H7 (cell line): ENCODE measurements at regions not wholly inside any gene's neighbourhood (a gene's known extent, or its start where the extent isn't known, plus 50 kb on each side); places are given as distances from the start of the nearest gene placed in this dataset.
"Not testable (repeated sequence)": the region's sequence is repeated elsewhere in the genome, so short reads cannot be mapped to it uniquely, and the experiment has no call there.

Experiments used
- DNase-seq: peaks from one replicate; pipeline ENCODE4 v3.0.0; 2012
- H3K27me3 ChIP-seq: 2 replicates; pipeline ENCODE4 v1.6.0; 2011; ENCODE audit warnings: mild to moderate bottlenecking, low read length; ENCODE audit not compliant: control insufficient read depth, insufficient read depth
- H3K36me3 ChIP-seq: replicated peaks from 2 replicates; pipeline ENCODE4 v1.5.1; 2011; ENCODE audit warnings: low read length; ENCODE audit not compliant: control insufficient read depth, insufficient read depth
- H3K4me3 ChIP-seq: 2 replicates; pipeline ENCODE4 v1.5.1; 2011; ENCODE audit warnings: low read depth, mild to moderate bottlenecking, control low read depth, low read length, moderate library complexity; ENCODE audit not compliant: insufficient read depth

DNA sequence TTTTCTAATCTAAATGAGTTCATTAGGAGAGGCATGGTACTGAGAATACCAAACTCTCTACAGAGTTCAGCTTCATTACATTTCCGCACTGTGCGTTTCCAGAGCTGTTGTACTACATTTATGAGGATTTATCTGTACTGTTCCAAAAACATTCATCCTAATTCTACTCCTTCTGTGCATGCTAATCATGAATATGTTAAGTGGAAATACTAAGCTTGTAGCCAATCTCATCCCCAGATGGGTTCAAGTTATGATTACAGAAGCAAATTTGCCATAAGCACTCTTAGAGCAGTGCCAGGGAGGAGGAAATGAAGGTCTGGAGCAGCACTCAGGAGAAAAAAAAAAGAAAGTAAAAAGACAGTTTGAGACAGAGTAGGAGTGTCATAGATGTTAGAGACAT, 544.3 kb downstream of the GBE1 start:
- Histone ChIP-seq H3K4me3 (no peak overlapping the region), H3K36me3 (no peaks in the 10 kb centered on the region), H3K27me3 (no peaks in the 10 kb centered on the region)
- DNase-seq, result no peak

DNA sequence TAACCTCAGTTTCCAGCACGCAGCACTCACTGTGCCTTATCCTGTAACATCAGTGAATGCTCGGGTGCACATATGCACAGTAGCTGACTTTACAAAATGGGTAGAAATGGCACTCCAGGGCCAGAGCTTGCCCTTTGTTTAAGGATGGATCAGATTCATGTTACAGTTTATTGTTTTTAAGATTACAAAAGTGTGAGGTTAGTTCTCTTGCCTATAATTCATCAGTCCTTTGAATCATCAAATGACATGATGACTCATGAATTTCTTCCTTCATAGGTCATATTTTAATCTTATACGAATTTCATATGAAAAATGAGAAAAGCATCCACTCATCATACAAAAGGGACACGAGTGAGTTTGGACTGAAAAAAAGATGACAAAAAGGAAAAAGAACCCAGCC, 545.3 kb downstream of the GBE1 start:
- Histone ChIP-seq H3K36me3 (no peaks in the 10 kb centered on the region), H3K27me3 (no peaks in the 10 kb centered on the region), H3K4me3 (no peak overlapping the region)
- DNase-seq, result no peak

DNA sequence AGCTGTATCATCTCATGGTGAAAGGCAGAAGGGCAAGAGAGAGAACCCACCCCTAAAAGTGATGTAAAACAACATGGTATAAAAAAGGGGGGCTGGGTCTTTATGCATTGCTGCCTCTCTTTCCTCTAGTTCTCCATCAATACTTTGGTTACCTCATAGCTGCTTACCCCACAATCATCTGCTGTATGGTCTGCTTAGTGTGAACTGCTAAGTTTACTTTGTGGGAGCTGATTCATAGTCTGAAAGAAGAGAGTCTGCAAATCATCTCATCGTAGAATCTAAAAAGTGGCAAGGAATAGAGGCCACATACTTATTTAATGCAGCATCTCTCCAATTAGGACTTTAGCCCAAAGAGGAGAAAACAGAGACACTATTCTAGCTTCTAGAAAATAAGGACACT, 546.8 kb downstream of the GBE1 start:
- H3K27me3 ChIP-seq, result no peaks in the 10 kb centered on the region
- no peak for DNase-seq
- H3K4me3 ChIP-seq, result no peak overlapping the region
- no peaks in the 10 kb centered on the region for H3K36me3 ChIP-seq

DNA sequence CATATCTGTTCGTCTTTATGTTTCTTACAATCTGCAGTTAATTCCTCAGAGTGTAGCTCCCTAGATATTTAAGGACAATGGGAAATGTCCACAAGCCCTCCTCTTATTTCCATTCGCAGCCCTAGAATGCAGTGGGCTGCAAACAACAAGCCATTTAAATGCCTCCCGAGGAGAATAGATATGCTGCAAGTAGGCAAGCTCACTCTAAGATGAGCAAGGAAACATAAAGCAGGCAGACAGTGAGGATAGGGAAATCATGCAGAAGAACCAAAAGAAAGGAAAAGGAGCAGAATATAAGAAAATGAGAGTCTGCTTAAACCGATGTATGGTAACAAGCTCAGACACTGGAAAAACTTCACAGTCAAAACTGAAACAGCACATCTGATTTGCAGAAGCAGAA, 561.9 kb downstream of the GBE1 start:
- Histone ChIP-seq H3K27me3 (no peaks in the 10 kb centered on the region), H3K36me3 (no peaks in the 10 kb centered on the region), H3K4me3 (no peak overlapping the region)
- DNase-seq, result no peak

DNA sequence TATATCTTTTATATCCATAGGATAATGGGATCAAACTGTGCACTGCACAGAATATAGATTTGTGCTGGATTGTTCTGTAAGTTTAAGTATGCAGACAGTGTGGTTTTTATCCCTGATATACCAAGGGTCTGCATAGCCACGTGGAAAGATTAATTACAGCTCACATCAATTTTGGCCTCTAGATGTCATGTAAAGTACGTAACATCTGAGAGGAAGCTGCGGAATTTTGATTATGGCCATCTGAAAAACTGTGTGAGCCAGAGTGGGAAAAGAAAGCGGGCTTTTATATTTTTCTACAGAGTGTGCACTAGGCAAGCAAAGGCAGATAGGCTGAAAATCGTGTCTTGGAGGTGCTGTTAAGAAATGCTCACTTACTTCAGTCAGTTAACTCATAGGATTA, 562.7 kb downstream of the GBE1 start:
- Histone ChIP-seq H3K4me3 (no peak overlapping the region), H3K27me3 (no peaks in the 10 kb centered on the region), H3K36me3 (no peaks in the 10 kb centered on the region)
- DNase-seq, result no peak

DNA sequence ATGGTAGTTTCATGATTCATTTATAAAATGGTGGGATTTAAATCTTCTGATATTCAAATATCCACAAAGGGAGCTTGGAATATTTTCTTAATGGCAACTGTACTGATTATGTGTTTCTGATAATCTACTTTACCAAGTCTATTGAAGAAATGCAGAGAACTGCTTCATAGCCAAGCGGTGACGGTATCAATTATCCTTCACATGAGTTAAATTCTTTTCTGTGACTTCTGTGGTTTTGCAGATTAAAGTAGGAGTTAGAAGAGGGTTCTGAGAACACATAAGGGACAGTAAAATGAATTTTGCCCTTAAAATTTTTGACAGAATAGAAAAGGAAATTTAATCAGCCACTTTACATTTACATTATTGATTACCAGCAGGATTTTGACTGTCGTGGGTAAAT, 563.2 kb downstream of the GBE1 start:
- no peaks in the 10 kb centered on the region for H3K36me3 ChIP-seq
- no peaks in the 10 kb centered on the region for H3K27me3 ChIP-seq
- no peak overlapping the region for H3K4me3 ChIP-seq
- DNase-seq, result no peak

DNA sequence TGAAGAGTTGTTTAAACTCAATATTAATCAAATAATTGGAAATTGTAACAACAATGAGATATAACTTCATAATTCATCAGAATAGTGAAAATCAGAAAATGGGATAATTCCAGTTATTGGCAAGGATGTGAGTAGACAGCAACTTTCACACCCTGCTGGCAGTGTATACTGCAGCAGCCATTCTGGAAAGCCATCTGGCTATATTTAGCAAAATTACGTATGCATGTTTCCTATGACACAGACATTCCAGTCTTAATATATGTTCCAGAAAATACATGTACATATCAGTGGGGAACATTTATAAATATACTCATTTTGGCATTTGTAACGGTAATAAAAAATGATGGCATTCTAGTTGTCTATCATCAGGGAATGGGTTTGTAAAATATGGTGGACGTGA, 564.1 kb downstream of the GBE1 start:
- no peak for DNase-seq
- no peaks in the 10 kb centered on the region for H3K36me3 ChIP-seq
- no peak overlapping the region for H3K4me3 ChIP-seq
- H3K27me3 ChIP-seq, result no peaks in the 10 kb centered on the region

DNA sequence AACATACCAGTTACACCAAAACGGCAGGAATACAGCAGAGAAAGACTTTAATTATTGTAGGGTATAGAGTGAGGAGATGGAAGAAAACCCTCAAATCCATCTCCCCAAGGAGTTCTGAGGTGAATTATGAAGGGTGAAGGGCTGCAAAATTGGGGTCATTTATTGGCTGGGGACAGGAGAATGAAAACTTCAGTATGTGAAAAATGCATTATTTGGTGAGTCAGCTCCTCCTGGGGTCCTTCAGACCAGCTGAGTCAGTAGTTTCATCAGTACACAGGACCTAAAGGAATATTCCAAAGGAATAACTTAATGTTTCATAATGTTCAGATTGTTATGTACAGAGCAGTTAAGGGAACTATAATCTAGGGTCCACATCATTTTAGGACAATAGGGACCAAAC, 566.0 kb downstream of the GBE1 start:
- DNase-seq, result no peak
- H3K36me3 ChIP-seq, result no peaks in the 10 kb centered on the region
- H3K4me3 ChIP-seq, result no peak overlapping the region
- H3K27me3 ChIP-seq, result no peaks in the 10 kb centered on the region

DNA sequence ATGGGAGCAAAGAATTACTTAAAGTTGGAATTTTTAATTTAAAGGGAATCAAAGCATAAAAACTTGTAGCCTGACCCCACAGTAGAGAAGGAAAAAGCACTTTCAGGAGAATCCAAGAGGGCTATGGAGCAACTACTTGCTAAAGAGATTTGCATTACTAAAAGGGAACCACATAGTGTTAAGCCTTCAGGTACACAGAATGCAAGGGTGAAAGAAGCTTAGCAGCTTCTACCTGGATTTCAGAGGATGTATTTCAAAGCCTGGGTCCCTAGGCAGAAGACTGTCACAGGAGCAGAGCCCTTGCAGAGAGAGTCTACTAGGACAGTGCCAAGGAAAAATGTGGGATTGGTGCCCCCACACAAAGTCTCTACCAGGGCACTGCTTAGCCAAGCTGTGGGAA, 575.0 kb downstream of the GBE1 start:
- no peaks in the 10 kb centered on the region for H3K27me3 ChIP-seq
- H3K4me3 ChIP-seq, result no peak overlapping the region
- no peak for DNase-seq
- no peaks in the 10 kb centered on the region for H3K36me3 ChIP-seq

DNA sequence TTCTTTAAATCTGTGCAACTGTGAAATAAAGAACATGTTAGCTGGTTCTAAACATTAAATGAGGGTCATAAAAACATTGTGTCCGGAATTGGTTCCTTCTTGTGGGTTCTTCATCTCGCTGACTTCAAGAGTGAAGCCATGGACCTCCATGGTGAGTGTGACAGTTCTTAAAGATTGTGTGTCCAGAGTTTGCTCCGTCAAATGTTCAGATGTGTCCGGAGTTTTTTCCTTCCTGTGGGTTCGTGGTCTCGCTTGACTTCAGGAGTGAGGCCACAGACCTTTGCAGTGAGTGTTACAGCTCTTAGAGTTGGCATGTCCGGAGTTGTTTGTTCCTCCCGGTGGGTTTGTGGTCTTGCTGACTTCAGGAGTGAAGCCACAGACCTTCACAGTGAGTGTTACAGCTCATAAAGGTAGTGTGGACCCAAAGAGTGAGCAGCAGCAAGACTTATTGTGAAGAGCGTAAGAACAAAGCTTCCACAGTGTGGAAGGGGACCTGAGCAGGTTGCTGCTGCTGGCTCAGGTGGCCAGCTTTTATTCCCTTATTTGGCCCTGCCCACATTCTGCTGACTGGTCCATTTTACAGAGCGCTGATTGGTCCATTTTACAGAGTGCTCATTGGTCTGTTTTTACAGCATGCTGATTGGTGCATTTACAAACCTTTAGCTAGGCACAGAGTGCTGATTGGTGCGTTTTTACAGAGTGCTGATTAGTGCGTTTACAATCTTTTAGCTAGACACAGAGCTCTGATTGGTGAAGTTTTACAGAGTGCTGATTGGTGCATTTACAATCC, 579.2 kb downstream of the GBE1 start:
- not testable (repeated sequence) for DNase-seq, H3K36me3 ChIP-seq, H3K27me3 ChIP-seq, H3K4me3 ChIP-seq

DNA sequence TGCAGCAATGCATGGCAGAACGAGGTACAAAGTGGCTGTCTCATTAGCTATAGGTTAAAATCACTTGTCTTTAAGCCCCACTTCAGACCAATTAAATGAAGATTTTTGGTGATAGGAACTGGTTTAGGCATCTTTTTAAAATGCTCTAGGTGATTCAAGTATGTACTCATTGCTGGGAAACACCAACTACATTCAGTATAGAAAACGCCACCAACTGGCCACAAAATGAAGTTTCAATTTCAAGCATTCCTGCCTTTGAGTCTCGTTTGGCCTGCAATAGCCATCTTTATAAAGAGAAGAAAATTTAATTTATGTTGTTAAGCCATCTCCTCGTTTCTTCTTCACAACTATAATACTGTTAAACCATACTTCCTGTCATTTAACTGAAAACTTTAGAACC, 587.9 kb downstream of the GBE1 start:
- peak; percentile 7 for DNase-seq
- no peaks in the 10 kb centered on the region for H3K27me3 ChIP-seq

DNA sequence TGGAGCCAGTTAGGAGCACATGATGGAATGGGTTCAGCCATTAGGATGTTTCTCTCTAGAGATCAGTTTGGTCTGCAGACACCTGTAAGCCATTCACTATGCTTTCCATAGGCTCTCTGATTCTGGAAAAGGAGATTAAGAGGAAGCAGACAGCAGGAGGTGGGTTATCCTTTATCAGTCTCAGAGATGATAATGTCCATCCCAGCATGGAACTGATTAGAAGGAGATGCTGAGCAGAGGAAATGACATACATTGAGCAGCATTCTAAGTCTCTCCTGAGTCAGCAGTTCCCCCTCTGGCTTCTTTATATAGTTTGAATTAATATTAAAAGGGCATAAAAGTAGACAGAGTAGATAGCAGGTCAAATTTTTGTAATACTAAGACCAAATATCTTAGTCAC, 591.1 kb downstream of the GBE1 start:
- Histone ChIP-seq H3K4me3 (no peak overlapping the region), H3K36me3 (no peaks in the 10 kb centered on the region), H3K27me3 (no peaks in the 10 kb centered on the region)
- peak; percentile 12 for DNase-seq

More for the DNA sequence above, 587.9 kb downstream of the GBE1 start:
- H3K4me3 ChIP-seq, result no peak overlapping the region
- H3K36me3 ChIP-seq, result no peaks in the 10 kb centered on the region

DNA sequence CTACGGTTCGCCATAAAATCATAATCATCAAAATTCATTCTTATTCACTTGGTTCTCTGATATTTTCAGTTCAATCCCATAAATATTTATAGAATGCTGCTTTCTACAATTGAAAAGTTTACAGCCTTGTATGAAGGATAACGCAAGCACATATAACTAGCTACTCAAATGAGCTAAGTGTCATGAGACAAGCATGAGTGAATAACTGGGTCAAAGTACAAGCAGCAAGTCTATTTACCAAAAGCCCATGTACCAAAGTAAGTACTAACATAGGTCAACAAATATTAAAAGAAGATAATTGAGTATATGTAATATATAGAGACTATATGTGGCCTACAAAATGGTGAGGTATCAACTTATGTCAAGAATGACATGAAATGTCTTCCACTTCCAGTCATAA, 596.6 kb downstream of the GBE1 start:
- Histone ChIP-seq H3K4me3 (no peak overlapping the region), H3K36me3 (no peaks in the 10 kb centered on the region), H3K27me3 (no peaks in the 10 kb centered on the region)
- DNase-seq, result no peak

DNA sequence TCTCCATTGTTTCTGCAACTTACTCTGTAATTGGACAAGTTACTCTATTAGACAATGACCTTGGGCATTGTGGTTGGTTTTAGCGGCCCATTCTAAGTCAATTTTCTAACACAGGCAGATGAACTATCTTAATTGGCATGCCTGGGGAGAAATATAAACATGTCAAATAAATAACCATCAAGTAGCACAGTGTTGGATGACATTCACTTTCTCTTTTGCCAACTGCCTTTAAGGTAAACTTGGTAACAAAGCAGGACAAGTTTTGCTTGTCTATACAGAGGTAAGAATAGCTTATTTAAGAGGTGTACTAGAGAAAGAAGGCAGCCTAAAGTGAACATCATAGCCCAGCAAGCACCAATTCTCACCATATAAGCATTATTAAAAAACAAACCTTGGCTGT, 599.6 kb downstream of the GBE1 start:
- Histone ChIP-seq H3K4me3 (no peak overlapping the region), H3K27me3 (no peaks in the 10 kb centered on the region), H3K36me3 (no peaks in the 10 kb centered on the region)
- DNase-seq, result no peak

DNA sequence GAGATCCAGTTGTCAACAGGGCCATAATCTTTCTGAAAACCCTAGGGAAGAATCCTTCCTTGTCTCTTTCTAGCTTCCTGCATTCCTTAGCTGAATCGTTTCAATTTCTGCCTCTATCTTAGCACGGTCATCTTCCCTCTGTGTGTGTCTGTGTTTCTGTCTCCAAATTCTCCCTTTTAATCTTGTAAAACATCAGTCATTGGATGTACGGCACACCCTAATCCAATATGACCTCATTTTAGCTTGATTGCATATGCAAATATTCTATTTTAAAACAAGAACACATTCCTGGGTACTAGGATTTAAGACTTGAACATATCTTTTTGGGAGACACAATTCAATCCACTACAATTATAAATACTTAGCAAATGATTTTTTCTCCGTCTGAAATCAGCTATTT, 600.3 kb downstream of the GBE1 start:
- Histone ChIP-seq H3K36me3 (no peaks in the 10 kb centered on the region), H3K4me3 (no peak overlapping the region), H3K27me3 (no peaks in the 10 kb centered on the region)
- DNase-seq, result no peak

DNA sequence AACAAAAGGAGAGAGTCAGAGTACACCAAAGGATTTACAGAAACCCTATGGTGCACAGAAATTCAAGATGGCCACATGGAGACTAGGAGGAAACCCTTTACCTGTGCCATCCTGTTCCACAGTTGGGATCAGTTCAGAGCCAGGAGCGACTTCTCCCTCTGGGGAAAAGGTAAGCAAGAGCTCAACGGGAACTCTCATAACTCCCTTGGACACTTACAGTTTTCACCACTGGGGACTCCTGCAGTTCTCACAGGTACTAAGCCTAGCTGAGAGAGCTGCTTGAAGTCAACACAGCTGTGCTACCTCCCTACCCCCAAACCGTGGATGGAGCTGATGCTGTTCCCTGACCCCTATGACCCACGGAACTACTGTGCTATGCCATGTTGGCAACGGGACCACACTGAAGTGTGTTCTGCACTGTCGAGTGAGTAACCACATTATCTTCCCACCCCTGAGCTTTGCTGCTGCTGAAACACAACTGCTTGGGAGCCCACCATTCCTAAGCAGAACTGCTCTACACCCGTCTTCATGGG, 606.8 kb downstream of the GBE1 start:
- DNase-seq, result no peak

More for the DNA sequence above, 606.8 kb downstream of the GBE1 start:
- Histone ChIP-seq H3K4me3 (no peak overlapping the region), H3K27me3 (no peaks in the 10 kb centered on the region), H3K36me3 (no peaks in the 10 kb centered on the region)
